Glutamatergic neuron (in vitro differentiated cells): ENCODE measurements at regions not wholly inside any gene's neighbourhood (a gene's known extent, or its start where the extent isn't known, plus 50 kb on each side); places are given as distances from the start of the nearest gene placed in this dataset.
A peak's percentile ranks its signal among the peaks of the same experiment; 100 is the strongest.

Source experiments
- DNase-seq: peaks from one replicate; pipeline ENCODE4 v3.0.0; 2022
- H3K27ac Mint-ChIP-seq: one replicate; pipeline ENCODE4 v1.8.0; 2020; ENCODE audit warnings: mild to moderate bottlenecking, mixed read lengths, inconsistent platforms; ENCODE audit not compliant: unreplicated experiment
- H3K27me3 Mint-ChIP-seq: one replicate; pipeline ENCODE4 v1.8.0; 2020; ENCODE audit warnings: mild to moderate bottlenecking, moderate library complexity, mixed read lengths, inconsistent platforms; ENCODE audit not compliant: unreplicated experiment
- H3K36me3 Mint-ChIP-seq: one replicate; pipeline ENCODE4 v1.8.0; 2020; ENCODE audit warnings: mild to moderate bottlenecking, mixed read lengths, inconsistent platforms; ENCODE audit not compliant: unreplicated experiment
- H3K4me1 Mint-ChIP-seq: one replicate; pipeline ENCODE4 v1.8.0; 2020; ENCODE audit warnings: mild to moderate bottlenecking, low read depth, mixed read lengths, inconsistent platforms; ENCODE audit not compliant: unreplicated experiment
- H3K4me3 Mint-ChIP-seq: one replicate; pipeline ENCODE4 v1.8.0; 2020; ENCODE audit warnings: mild to moderate bottlenecking, mixed read lengths, inconsistent platforms; ENCODE audit not compliant: unreplicated experiment
- H3K9me3 Mint-ChIP-seq: one replicate; pipeline ENCODE4 v1.8.0; 2020; ENCODE audit warnings: mild to moderate bottlenecking, moderate library complexity, mixed read lengths, inconsistent platforms; ENCODE audit not compliant: unreplicated experiment
- CTCF ChIP-seq: fragments of 200-600 bp; sonication (generic); IDR thresholded peaks from one replicate; pipeline ENCODE4 v1.5.0; 2021; ENCODE audit not compliant: partially characterized antibody, unreplicated experiment

DNA sequence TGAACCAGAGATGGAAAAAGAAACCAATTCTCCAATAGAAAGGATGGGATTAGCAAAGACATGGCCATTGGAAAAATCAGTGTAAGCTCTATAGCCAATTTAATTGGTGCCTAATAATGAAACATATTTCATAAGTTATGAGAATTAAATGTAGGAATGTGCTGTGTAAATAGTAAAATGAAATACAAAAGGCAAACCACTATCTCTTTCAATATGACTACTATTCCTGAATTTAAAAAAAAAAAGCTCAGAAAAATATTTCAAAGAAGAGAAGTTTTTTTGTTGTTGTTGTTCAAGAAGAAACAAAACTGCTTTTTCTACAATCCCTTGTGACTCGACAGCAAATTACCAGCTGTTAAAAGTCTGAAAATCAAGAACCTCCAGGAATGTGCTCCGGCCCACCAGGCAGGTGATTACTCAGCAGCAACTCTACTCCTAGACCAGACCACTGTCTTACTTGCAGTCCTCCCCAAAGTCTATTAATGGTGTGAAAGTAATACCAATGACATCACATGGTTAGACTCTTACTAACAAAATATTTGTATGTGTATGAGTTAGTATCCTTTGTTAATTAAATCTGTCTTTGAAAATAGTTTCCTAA, 362.4 kb downstream of the KCTD12 start:
- no peak overlapping the region for H3K27ac Mint-ChIP-seq
- H3K4me1 Mint-ChIP-seq: peaks cover 6% of the 10 kb centered on the region
- H3K4me3 Mint-ChIP-seq: no peak overlapping the region
- TF ChIP-seq CTCF: no peak
- peaks cover 2% of the 10 kb centered on the region for H3K9me3 Mint-ChIP-seq
- H3K27me3 Mint-ChIP-seq: no peaks in the 10 kb centered on the region
- H3K36me3 Mint-ChIP-seq: no peaks in the 10 kb centered on the region
- no peak for DNase-seq

DNA sequence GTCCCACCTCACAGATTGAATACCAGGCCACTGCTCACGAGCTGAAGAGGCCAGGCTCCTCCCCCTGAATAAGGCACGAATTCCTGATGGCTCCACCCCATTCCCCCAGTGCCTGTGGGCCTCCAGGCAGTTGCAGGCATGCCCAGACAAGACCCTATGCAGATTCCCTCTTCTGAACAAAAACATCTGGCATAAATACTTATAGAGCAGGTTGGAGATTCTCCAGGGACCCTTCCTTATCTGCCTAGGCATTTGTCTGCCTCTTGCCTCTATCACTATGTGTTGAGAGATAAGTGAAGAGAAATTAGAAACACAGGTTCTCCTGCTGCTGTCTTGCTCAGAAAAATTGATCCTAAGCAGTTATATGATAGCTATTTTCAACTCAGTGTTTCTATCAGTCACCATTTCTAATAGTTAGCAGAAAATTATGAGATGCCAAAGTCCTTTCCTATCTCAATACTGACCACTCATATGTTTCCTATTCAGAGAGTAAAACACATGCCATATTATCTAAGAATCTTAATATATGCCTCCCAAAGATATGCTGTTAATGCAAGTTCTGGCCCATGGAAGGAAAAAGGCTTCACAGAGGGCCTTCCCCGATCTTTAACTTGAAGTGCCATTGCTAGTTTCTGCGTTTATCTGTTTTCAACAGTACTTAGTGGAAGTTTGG, 364.0 kb downstream of the KCTD12 start:
- no peaks in the 10 kb centered on the region for H3K36me3 Mint-ChIP-seq
- H3K27me3 Mint-ChIP-seq: no peaks in the 10 kb centered on the region
- DNase-seq: peak; percentile 49
- H3K4me1 Mint-ChIP-seq: peaks cover 6% of the 10 kb centered on the region
- peaks cover 2% of the 10 kb centered on the region for H3K9me3 Mint-ChIP-seq
- H3K4me3 Mint-ChIP-seq: no peak overlapping the region
- H3K27ac Mint-ChIP-seq: peak overlapping the region; percentile 44
- TF ChIP-seq CTCF: no peak

- H3K4me1 Mint-ChIP-seq: peaks cover 6% of the 10 kb centered on the region
- H3K27ac Mint-ChIP-seq: no peak overlapping the region
- H3K36me3 Mint-ChIP-seq: no peaks in the 10 kb centered on the region
- no peak for TF ChIP-seq CTCF
- DNase-seq: no peak
- peaks cover 2% of the 10 kb centered on the region for H3K9me3 Mint-ChIP-seq
- H3K4me3 Mint-ChIP-seq: no peak overlapping the region
- no peaks in the 10 kb centered on the region for H3K27me3 Mint-ChIP-seq
These were observed 366.5 kb downstream of the KCTD12 start for GRCh38 chr13:76519685-76520084.

- Mint-ChIP-seq H3K27me3 (no peaks in the 10 kb centered on the region), H3K36me3 (no peaks in the 10 kb centered on the region)
These were observed 369.6 kb downstream of the KCTD12 start for GRCh38 chr13:76516586-76516985.

More at GRCh38 chr13:76516586-76516985, 369.6 kb downstream of the KCTD12 start:
- Mint-ChIP-seq H3K4me1 (no peaks in the 10 kb centered on the region), H3K9me3 (no peaks in the 10 kb centered on the region), H3K4me3 (no peak overlapping the region), H3K27ac (no peak overlapping the region)
- no peak for DNase-seq
- TF ChIP-seq CTCF: no peak
